ENCODE measurements at regions not wholly inside any gene's neighbourhood (a gene's known extent, or its start where the extent isn't known, plus 50 kb on each side); places are given as distances from the start of the nearest gene placed in this dataset.

DNA sequence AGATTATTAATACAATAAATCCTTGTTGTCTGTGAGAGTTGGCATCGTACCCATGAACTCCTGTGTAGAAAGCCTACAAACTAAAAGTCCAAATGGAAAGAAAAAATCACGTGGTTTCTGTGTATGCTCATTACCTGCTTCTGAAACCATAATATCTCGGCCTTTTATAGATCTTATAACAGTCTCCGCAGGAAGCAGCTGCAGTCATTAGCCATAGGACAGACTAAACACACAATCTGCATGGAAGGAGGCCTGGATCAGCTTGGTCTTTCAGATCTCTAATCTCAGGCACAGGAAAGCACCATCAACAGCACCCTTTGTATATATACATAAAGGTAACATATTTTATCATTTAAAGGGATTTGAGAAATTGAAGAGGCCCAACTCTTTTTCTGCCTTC is 508.9 kb upstream of the TCF4 start:
- no peak overlapping the region for H3K4ac ChIP-seq (replicated peaks; ENCODE audit: insufficient read length, low read depth, low read length)
- H3K18ac ChIP-seq (ENCODE audit: extremely low read depth, low read length): no peak overlapping the region
- ChIA-PET POLR2A (ENCODE audit: partially characterized antibody) (no interaction called here), CTCF (ENCODE audit: partially characterized antibody) (interaction anchor here (0.6 kb wide), 1 partner anchor 200 kb away, joined by 3 read pairs; no protein-coding TSS in a partner anchor)
- no peak overlapping the region for H2AFZ ChIP-seq (ENCODE audit: low read length)
- H2BK12ac ChIP-seq (ENCODE audit: low read depth, low read length): no peak overlapping the region
- no peak overlapping the region for H3K14ac ChIP-seq (ENCODE audit: insufficient read length)
- no peak overlapping the region for H2BK5ac ChIP-seq (ENCODE audit: low read depth, low read length)
- H3K9me3 ChIP-seq (ENCODE audit: insufficient read depth in 2 of 2, low read depth in 1 of 2, low read length in 1 of 2): no peaks in the 10 kb centered on the region
- H3K79me2 ChIP-seq (ENCODE audit: control insufficient read depth in 1 of 2, insufficient read depth in 2 of 2, low read length in 2 of 2): no peaks in the 10 kb centered on the region
- H3K27ac ChIP-seq (ENCODE audit: low read depth, low read length): no peak overlapping the region
- no peak overlapping the region for H3K4me3 ChIP-seq (ENCODE audit: extremely low read depth in 1 of 4, insufficient read depth in 2 of 4, low read depth in 3 of 4, low read length in 4 of 4)
- WGBS, 2 experiments (ENCODE audit: extremely low coverage in 1 of 2, insufficient coverage in 1 of 2, insufficient read length in 1 of 2, insufficient replicate concordance in 2 of 2, low coverage in 1 of 2, low lambda C conversion rate in 2 of 2, missing lambda C conversion rate in 1 of 2): 87% methylated on average over 4 of the region's 4 CpGs; no CpG with 5 or more reads in 1 of the 2 experiments
- H3K36me3 ChIP-seq (ENCODE audit: control insufficient read depth in 2 of 4, insufficient read depth in 4 of 4, low read length in 3 of 4): no peaks in the 10 kb centered on the region
- no peaks in the 10 kb centered on the region for H3K79me1 ChIP-seq (ENCODE audit: low read depth, low read length)
- no peak overlapping the region for H3K9ac ChIP-seq (replicated peaks in 1 of 4; ENCODE audit: extremely low read depth in 1 of 4, low read depth in 3 of 4, low read length in 3 of 4)
- no peak for FAIRE-seq
- no peak overlapping the region for H3K4me2 ChIP-seq (ENCODE audit: insufficient read depth in 1 of 2, low read depth in 2 of 2, low read length in 2 of 2)
- H4K91ac ChIP-seq (replicated peaks; ENCODE audit: insufficient read length, low read length): no peak overlapping the region
- no peak overlapping the region for H4K5ac ChIP-seq (ENCODE audit: insufficient read length, low read depth, low read length)
- no peak for TF ChIP-seq FOSL1 (IDR thresholded peaks at IDR 0.05; ENCODE audit: insufficient read depth, low read depth, low read length)
- no peak for TF ChIP-seq SIX5 (IDR thresholded peaks at IDR 0.05; ENCODE audit: low read depth, low read length)
- TF ChIP-seq RXRA (IDR thresholded peaks at IDR 0.05; ENCODE audit: insufficient read depth, low read depth, low read length): no peak
- TF ChIP-seq, protein P1, sequence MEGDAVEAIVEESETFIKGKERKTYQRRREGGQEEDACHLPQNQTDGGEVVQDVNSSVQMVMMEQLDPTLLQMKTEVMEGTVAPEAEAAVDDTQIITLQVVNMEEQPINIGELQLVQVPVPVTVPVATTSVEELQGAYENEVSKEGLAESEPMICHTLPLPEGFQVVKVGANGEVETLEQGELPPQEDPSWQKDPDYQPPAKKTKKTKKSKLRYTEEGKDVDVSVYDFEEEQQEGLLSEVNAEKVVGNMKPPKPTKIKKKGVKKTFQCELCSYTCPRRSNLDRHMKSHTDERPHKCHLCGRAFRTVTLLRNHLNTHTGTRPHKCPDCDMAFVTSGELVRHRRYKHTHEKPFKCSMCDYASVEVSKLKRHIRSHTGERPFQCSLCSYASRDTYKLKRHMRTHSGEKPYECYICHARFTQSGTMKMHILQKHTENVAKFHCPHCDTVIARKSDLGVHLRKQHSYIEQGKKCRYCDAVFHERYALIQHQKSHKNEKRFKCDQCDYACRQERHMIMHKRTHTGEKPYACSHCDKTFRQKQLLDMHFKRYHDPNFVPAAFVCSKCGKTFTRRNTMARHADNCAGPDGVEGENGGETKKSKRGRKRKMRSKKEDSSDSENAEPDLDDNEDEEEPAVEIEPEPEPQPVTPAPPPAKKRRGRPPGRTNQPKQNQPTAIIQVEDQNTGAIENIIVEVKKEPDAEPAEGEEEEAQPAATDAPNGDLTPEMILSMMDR (IDR thresholded peaks at IDR 0.05; ENCODE audit: control extremely low read depth in 1 of 3, insufficient read depth in 1 of 3, low read depth in 1 of 3, low read length in 3 of 3): no peak
- TF ChIP-seq TCF12 (IDR thresholded peaks at IDR 0.05; ENCODE audit: low read depth, low read length): no peak
- TF ChIP-seq CHD1 (IDR thresholded peaks at IDR 0.05; ENCODE audit: low read depth, low read length): no peak
- H2BK20ac ChIP-seq (ENCODE audit: low read length): no peak overlapping the region
- H3K56ac ChIP-seq (replicated peaks; ENCODE audit: insufficient read length, low read depth, low read length): no peak overlapping the region
- no peaks in the 10 kb centered on the region; the same call in 1 of the 2 replicates for H3K23me2 ChIP-seq (ENCODE audit: low read depth, low read length)
- no peak overlapping the region for H2BK120ac ChIP-seq (replicated peaks; ENCODE audit: low read depth, low read length)
- no peak overlapping the region for H2AK5ac ChIP-seq (ENCODE audit: low read depth, low read length)
- no peaks in the 10 kb centered on the region; a peak in 1 of 7 replicates for H3K4me1 ChIP-seq (replicated peaks in 1 of 4; ENCODE audit: control insufficient read depth in 3 of 4, insufficient read depth in 4 of 4, low read length in 3 of 4)
- H3K23ac ChIP-seq (ENCODE audit: insufficient read length): no peak overlapping the region
- no peak for DNase-seq (ENCODE audit: low read depth in 1 of 2, low spot score in 2 of 2)
- no peak overlapping the region for H2BK15ac ChIP-seq (ENCODE audit: low read length)
- no peaks in the 10 kb centered on the region for H3K27me3 ChIP-seq (replicated peaks in 1 of 4; ENCODE audit: control insufficient read depth in 3 of 4, extremely low read depth in 1 of 4, insufficient read depth in 3 of 4, low read length in 3 of 4)
- H4K20me1 ChIP-seq (replicated peaks in 1 of 2; ENCODE audit: control insufficient read depth in 1 of 2, insufficient read depth in 2 of 2, low read length in 2 of 2): no peaks in the 10 kb centered on the region
- H4K8ac ChIP-seq (ENCODE audit: extremely low read depth, insufficient read depth, low read length): no peak overlapping the region

All from H1 (cell line).